ENCODE measurements at regions not wholly inside any gene's neighbourhood (a gene's known extent, or its start where the extent isn't known, plus 50 kb on each side); places are given as distances from the start of the nearest gene placed in this dataset.
A peak's percentile ranks its signal among the peaks of the same experiment; 100 is the strongest.

DNA sequence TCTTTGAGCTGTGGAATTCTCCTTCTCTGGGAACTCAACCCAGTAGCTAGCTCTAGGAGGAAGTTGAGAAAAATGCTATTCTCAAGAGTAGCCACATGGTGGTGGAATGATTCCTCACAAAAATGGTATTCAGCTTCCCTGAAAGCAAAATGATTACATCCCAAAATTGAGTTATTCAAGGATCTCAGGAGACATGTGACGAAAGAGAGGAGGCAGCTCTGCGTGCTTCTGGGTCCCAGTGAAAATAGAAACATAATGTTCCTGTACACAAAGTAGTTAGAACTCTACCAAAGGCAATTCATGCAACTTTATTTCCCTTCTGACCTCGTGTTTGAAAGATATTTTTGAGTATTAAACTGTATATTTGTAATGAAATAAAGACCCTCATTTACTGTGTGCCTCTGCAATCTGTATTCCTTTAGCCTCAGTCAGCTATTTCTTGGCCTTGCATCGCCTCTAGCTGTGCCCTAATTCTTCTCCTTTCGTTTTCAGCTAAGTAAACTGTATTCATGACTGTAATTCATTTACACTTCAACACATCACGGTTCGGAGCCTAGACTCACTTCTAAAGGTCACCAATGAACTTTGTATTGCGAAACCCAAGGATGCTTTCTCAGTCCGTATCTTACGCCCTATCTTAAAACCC, 167.3 kb downstream of the FASLG start:
- TF ChIP-seq, protein P1, sequence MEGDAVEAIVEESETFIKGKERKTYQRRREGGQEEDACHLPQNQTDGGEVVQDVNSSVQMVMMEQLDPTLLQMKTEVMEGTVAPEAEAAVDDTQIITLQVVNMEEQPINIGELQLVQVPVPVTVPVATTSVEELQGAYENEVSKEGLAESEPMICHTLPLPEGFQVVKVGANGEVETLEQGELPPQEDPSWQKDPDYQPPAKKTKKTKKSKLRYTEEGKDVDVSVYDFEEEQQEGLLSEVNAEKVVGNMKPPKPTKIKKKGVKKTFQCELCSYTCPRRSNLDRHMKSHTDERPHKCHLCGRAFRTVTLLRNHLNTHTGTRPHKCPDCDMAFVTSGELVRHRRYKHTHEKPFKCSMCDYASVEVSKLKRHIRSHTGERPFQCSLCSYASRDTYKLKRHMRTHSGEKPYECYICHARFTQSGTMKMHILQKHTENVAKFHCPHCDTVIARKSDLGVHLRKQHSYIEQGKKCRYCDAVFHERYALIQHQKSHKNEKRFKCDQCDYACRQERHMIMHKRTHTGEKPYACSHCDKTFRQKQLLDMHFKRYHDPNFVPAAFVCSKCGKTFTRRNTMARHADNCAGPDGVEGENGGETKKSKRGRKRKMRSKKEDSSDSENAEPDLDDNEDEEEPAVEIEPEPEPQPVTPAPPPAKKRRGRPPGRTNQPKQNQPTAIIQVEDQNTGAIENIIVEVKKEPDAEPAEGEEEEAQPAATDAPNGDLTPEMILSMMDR (IDR thresholded peaks at IDR 0.05; ENCODE audit: insufficient read depth, low read length, poor library complexity, severe bottlenecking): peak; percentile 59
- Histone ChIP-seq H3K27me3 (ENCODE audit: control insufficient read depth, insufficient read depth, low read length) (no peaks in the 10 kb centered on the region), H3K4me3 (ENCODE audit: low read depth, low read length) (no peak overlapping the region), H3K36me3 (ENCODE audit: control insufficient read depth, insufficient read depth, low read length) (no peaks in the 10 kb centered on the region)
- no peak for DNase-seq (ENCODE audit: low read depth)

DNA sequence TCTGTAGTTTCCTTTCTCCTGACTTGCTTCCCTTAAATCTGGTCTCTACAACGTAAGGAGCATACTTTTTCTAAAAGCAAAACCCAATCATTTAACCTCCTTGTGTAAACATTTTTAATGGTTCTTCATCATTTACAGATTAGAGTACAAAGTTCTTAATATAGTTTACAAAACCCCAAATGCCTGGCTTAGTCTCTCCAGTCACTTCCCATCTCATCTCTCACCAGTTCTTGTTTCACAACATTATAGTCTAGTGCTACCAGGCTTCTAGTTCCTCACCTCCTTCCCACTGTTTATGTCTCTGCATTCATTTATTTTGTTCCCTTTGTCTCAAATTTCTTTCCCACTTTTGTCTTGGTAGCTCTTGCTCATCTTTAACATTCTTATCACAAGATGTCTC, 168.4 kb downstream of the FASLG start:
- Histone ChIP-seq H3K4me3 (ENCODE audit: low read depth, low read length) (no peak overlapping the region), H3K27me3 (ENCODE audit: control insufficient read depth, insufficient read depth, low read length) (no peaks in the 10 kb centered on the region), H3K36me3 (ENCODE audit: control insufficient read depth, insufficient read depth, low read length) (no peaks in the 10 kb centered on the region)
- no peak for DNase-seq (ENCODE audit: low read depth)
- TF ChIP-seq, protein P1 (IDR thresholded peaks at IDR 0.05; ENCODE audit: insufficient read depth, low read length, poor library complexity, severe bottlenecking): no peak

DNA sequence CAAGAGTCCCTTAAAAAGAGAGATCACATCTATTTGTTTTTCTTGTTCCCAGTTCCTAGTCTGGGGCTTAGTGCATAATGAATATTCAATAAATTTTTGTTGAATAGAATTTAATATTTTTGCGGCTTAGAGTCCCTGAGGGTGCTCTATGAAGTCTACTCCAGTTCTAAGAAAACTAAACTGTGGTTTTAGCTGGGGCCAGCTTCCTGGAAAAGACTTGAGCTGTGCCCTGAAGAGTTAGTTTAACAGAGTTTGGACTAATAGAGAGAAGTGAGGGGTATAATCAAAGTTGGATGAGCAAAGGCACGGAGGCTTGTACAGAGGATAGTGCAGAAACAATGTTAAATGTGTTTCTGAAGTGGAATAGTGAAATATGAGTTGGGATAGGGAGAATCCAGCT, 168.9 kb downstream of the FASLG start:
- no peaks in the 10 kb centered on the region for H3K36me3 ChIP-seq (ENCODE audit: control insufficient read depth, insufficient read depth, low read length)
- no peak for DNase-seq (ENCODE audit: low read depth)
- TF ChIP-seq, protein P1 (IDR thresholded peaks at IDR 0.05; ENCODE audit: insufficient read depth, low read length, poor library complexity, severe bottlenecking): no peak

DNA sequence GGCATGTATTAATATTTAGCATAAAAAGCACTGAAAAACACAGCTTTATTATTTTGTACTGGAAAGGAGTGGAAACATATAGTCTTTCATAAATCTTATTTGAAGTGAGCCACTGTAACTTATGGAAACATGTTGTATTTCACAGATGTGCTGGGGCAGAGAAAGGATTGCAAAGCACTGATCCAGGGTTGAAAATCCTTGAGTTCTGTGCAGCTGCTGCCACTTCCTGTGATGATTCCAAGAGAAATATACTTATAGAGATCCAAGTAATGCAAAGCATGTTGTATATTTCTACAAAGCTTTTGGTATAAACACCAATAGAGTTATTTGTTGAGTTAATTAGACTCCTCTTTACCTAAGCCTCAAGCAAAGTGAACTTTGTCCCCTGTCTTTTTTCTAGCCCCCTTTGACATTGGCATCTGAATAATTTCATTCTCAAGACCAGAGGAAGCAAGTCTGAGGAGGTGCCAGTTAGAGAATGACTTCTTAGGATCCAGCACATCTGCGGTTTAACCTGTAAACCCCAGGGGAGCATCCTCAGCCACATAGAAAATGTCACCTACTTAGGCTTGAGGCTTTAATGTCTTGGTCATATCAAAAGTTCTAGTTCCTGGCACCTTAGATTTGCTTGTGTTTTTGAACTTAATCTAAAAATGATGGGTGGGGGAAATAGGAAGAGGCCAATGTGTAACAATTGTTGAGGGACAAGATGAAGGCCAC, 173.3 kb downstream of the FASLG start:
- TF ChIP-seq, protein P1 (IDR thresholded peaks at IDR 0.05; ENCODE audit: insufficient read depth, low read length, poor library complexity, severe bottlenecking): no peak
- no peak for DNase-seq (ENCODE audit: low read depth)
- Histone ChIP-seq H3K27me3 (ENCODE audit: control insufficient read depth, insufficient read depth, low read length) (no peaks in the 10 kb centered on the region), H3K36me3 (ENCODE audit: control insufficient read depth, insufficient read depth, low read length) (no peaks in the 10 kb centered on the region), H3K4me3 (ENCODE audit: low read depth, low read length) (no peak overlapping the region)

More for the DNA sequence above, 168.9 kb downstream of the FASLG start:
- Histone ChIP-seq H3K4me3 (ENCODE audit: low read depth, low read length) (no peak overlapping the region), H3K27me3 (ENCODE audit: control insufficient read depth, insufficient read depth, low read length) (no peaks in the 10 kb centered on the region)

DNA sequence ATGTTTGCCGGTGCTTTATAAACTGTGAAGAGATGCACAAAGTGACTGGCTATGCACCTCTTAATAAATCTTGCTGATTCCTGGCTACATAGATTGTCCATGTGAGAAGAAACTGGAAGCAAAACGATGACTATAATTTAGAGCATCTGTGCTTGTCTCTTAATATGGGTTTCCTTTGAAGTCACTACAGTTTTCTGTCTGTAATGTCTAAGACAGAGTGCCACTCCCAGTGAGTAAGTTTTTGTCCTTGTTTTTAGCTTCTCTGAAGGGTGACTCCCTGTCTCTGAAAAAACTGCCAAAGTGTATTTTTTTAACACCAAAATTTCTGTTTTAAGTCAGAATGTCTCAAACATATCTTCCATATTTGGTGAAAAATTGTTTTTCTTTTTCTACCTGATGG, 175.1 kb downstream of the FASLG start:
- H3K4me3 ChIP-seq (ENCODE audit: low read depth, low read length): no peak overlapping the region
- no peaks in the 10 kb centered on the region for H3K27me3 ChIP-seq (ENCODE audit: control insufficient read depth, insufficient read depth, low read length)
- TF ChIP-seq, protein P1 (IDR thresholded peaks at IDR 0.05; ENCODE audit: insufficient read depth, low read length, poor library complexity, severe bottlenecking): no peak
- DNase-seq (ENCODE audit: low read depth): no peak
- no peaks in the 10 kb centered on the region for H3K36me3 ChIP-seq (ENCODE audit: control insufficient read depth, insufficient read depth, low read length)
